Esophagus muscularis mucosa (tissue), 4 donors: ENCODE measurements at regions not wholly inside any gene's neighbourhood (a gene's known extent, or its start where the extent isn't known, plus 50 kb on each side); places are given as distances from the start of the nearest gene placed in this dataset.

Experiments
- EP300 ChIP-seq: sonication (generic); formaldehyde crosslinking; IDR thresholded peaks from one replicate; pipeline ENCODE4 v1.6.1; 2017; ENCODE audit warnings: antibody characterized with exemption
- POLR2A ChIP-seq: fragments of 450-650 bp; IDR thresholded peaks from one replicate; pipeline ENCODE4 v1.6.1; 2017; ENCODE audit warnings: antibody characterized with exemption, moderate library complexity, mild to moderate bottlenecking, low read depth
- TF ChIP-seq, protein P1 (sequence below), 3 experiments: fragments of 200-600 bp in 2 of 3; fragments of 450-650 bp in 1 of 3; sonication (generic) in 2 of 3; IDR thresholded peaks; one replicate each; pipeline ENCODE4 v1.5.1; 2017 to 2019; ENCODE audit warnings: antibody characterized with exemption in 3 of 3, mild to moderate bottlenecking in 2 of 3, moderate library complexity in 1 of 3

DNA sequence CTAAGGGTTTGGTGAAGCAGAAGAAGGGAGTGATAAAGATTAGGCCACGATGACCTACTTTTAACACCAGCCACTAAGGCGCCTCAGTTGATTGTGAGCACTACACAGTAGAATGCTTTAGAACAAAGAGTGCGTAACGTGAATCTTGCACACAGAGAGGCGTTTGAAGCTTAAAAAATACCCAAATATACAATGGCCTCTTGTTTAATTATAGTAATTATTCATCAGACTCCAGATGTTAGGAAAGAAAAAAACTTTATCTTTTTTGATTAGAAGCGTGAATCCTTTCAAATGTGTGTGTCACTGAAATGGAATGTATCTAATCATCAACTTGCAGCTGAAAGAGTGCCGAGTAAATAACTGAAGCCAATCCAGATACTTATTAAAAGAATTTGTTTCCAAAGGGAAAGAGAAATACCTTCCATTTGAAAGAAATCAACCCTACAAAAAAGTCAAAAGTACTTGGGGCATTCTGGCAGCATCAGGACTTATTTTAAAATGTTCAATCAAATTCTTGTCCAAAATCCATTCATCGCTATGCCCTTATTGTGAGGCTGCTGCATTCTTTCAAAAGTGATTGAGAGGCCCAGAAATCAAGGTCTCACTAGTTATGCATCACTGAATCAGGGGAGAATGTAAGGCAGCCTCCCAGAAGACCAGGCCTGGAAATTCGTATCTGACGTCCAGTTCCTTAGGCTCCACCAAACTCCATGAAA, 337.5 kb downstream of the ZNF608 start:
- TF ChIP-seq EP300, result no peak
- no peak for TF ChIP-seq POLR2A
- TF ChIP-seq, protein P1, sequence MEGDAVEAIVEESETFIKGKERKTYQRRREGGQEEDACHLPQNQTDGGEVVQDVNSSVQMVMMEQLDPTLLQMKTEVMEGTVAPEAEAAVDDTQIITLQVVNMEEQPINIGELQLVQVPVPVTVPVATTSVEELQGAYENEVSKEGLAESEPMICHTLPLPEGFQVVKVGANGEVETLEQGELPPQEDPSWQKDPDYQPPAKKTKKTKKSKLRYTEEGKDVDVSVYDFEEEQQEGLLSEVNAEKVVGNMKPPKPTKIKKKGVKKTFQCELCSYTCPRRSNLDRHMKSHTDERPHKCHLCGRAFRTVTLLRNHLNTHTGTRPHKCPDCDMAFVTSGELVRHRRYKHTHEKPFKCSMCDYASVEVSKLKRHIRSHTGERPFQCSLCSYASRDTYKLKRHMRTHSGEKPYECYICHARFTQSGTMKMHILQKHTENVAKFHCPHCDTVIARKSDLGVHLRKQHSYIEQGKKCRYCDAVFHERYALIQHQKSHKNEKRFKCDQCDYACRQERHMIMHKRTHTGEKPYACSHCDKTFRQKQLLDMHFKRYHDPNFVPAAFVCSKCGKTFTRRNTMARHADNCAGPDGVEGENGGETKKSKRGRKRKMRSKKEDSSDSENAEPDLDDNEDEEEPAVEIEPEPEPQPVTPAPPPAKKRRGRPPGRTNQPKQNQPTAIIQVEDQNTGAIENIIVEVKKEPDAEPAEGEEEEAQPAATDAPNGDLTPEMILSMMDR (IDR thresholded peaks at IDR 0.05), result no peak
